ENCODE measurements at regions not wholly inside any gene's neighbourhood (a gene's known extent, or its start where the extent isn't known, plus 50 kb on each side); places are given as distances from the start of the nearest gene placed in this dataset.

- TF ChIP-seq CTCF (conservative IDR thresholded peaks at IDR 0.05; ENCODE audit: low read length): no peak
- no peak overlapping the region for H3K4me3 ChIP-seq (ENCODE audit: low read length)
- no peak for DNase-seq (ENCODE audit: low read depth)
These were observed 125.6 kb upstream of the TMEM106B start for GRCh38 chr7:12085516-12085915.

GRCh38 chr7:12089951-12090756, 120.9 kb upstream of the TMEM106B start:
- TF ChIP-seq CTCF (conservative IDR thresholded peaks at IDR 0.05; ENCODE audit: low read length): no peak
- no peak overlapping the region for H3K4me3 ChIP-seq (ENCODE audit: low read length)
- DNase-seq (ENCODE audit: low read depth): no peak

GRCh38 chr7:12090757-12091221, 120.3 kb upstream of the TMEM106B start:
- no peak for DNase-seq (ENCODE audit: low read depth)
- TF ChIP-seq CTCF (conservative IDR thresholded peaks at IDR 0.05; ENCODE audit: low read length): no peak
- no peak overlapping the region for H3K4me3 ChIP-seq (ENCODE audit: low read length)

- no peak for DNase-seq (ENCODE audit: low read depth)
- H3K4me3 ChIP-seq (ENCODE audit: low read length): no peak overlapping the region
These were observed 119.9 kb upstream of the TMEM106B start for GRCh38 chr7:12091231-12091630.

GRCh38 chr7:12092499-12093130, 118.5 kb upstream of the TMEM106B start:
- DNase-seq (ENCODE audit: low read depth): no peak
- no peak for TF ChIP-seq CTCF (conservative IDR thresholded peaks at IDR 0.05; ENCODE audit: low read length)
- H3K4me3 ChIP-seq (ENCODE audit: low read length): no peak overlapping the region

More at GRCh38 chr7:12091231-12091630, 119.9 kb upstream of the TMEM106B start:
- no peak for TF ChIP-seq CTCF (conservative IDR thresholded peaks at IDR 0.05; ENCODE audit: low read length)

GRCh38 chr7:12093365-12093764, 117.7 kb upstream of the TMEM106B start:
- no peak for DNase-seq (ENCODE audit: low read depth)
- no peak for TF ChIP-seq CTCF (conservative IDR thresholded peaks at IDR 0.05; ENCODE audit: low read length)
- no peak overlapping the region for H3K4me3 ChIP-seq (ENCODE audit: low read length)

All from AG10803 (cell line).